ENCODE measurements at regions not wholly inside any gene's neighbourhood (a gene's known extent, or its start where the extent isn't known, plus 50 kb on each side); places are given as distances from the start of the nearest gene placed in this dataset.

DNA sequence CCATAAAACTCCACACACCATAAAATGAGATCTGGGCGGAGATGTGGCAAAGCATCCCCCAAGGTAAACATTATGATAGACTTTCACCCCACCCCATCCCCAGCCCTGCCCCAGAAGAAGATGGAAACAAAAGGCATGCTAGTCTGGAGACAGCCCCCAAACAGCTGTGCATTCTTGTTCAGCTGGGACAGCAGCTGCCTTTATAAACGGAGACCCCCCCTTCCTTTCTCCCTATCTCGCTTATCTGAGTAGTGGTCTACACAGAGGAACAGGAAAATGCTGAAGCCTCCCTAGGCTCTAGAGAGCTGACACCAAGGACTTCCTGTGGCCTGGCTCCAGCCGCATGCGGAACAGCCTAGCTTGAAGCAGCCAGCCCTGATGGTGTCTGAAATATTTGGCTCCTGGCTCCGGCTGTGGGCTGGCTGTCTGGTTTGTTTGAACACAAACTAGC lies 190.3 kb upstream of the ANKFN1 start:
- DNase-seq (ENCODE audit: low read depth) = no peak
- TF ChIP-seq, protein P1, sequence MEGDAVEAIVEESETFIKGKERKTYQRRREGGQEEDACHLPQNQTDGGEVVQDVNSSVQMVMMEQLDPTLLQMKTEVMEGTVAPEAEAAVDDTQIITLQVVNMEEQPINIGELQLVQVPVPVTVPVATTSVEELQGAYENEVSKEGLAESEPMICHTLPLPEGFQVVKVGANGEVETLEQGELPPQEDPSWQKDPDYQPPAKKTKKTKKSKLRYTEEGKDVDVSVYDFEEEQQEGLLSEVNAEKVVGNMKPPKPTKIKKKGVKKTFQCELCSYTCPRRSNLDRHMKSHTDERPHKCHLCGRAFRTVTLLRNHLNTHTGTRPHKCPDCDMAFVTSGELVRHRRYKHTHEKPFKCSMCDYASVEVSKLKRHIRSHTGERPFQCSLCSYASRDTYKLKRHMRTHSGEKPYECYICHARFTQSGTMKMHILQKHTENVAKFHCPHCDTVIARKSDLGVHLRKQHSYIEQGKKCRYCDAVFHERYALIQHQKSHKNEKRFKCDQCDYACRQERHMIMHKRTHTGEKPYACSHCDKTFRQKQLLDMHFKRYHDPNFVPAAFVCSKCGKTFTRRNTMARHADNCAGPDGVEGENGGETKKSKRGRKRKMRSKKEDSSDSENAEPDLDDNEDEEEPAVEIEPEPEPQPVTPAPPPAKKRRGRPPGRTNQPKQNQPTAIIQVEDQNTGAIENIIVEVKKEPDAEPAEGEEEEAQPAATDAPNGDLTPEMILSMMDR (IDR thresholded peaks at IDR 0.05; ENCODE audit: low read depth, low read length, missing control alignments) = no peak
- in situ Hi-C loops (cut with HindIII; ENCODE audit: low sequenced_read_pairs) = no loop called here
- no peak overlapping the region for H3K4me3 ChIP-seq (ENCODE audit: low read depth, low read length)

- in situ Hi-C loops (cut with HindIII; ENCODE audit: low sequenced_read_pairs) = no loop called here
- TF ChIP-seq, protein P1 (IDR thresholded peaks at IDR 0.05; ENCODE audit: low read depth, low read length, missing control alignments) = no peak
- no peak for DNase-seq (ENCODE audit: low read depth)
- H3K4me3 ChIP-seq (ENCODE audit: low read depth, low read length) = no peak overlapping the region
These were observed 189.1 kb upstream of the ANKFN1 start for GRCh38 chr17:55964191-55964590.

- in situ Hi-C loops (cut with HindIII; ENCODE audit: low sequenced_read_pairs) = no loop called here
- no peak for DNase-seq (ENCODE audit: low read depth)
- TF ChIP-seq, protein P1 (IDR thresholded peaks at IDR 0.05; ENCODE audit: low read depth, low read length, missing control alignments) = no peak
- H3K4me3 ChIP-seq (ENCODE audit: low read depth, low read length) = no peak overlapping the region
These were observed 188.2 kb upstream of the ANKFN1 start for GRCh38 chr17:55965051-55965450.

GRCh38 chr17:55969562-55970324 lies 183.5 kb upstream of the ANKFN1 start:
- no peak overlapping the region for H3K4me3 ChIP-seq (ENCODE audit: low read depth, low read length)
- in situ Hi-C loops (cut with HindIII; ENCODE audit: low sequenced_read_pairs) = no loop called here
- TF ChIP-seq, protein P1 (IDR thresholded peaks at IDR 0.05; ENCODE audit: low read depth, low read length, missing control alignments) = no peak
- no peak for DNase-seq (ENCODE audit: low read depth)

- no peak overlapping the region for H3K4me3 ChIP-seq (ENCODE audit: low read depth, low read length)
- TF ChIP-seq, protein P1 (IDR thresholded peaks at IDR 0.05; ENCODE audit: low read depth, low read length, missing control alignments) = no peak
- in situ Hi-C loops (cut with HindIII; ENCODE audit: low sequenced_read_pairs) = no loop called here
- no peak for DNase-seq (ENCODE audit: low read depth)
These were observed 174.7 kb upstream of the ANKFN1 start for GRCh38 chr17:55978578-55978977.

GRCh38 chr17:55983096-55983495 lies 170.2 kb upstream of the ANKFN1 start:
- H3K4me3 ChIP-seq (ENCODE audit: low read depth, low read length) = no peak overlapping the region
- no peak for DNase-seq (ENCODE audit: low read depth)
- in situ Hi-C loops (cut with HindIII; ENCODE audit: low sequenced_read_pairs) = no loop called here
- TF ChIP-seq, protein P1 (IDR thresholded peaks at IDR 0.05; ENCODE audit: low read depth, low read length, missing control alignments) = no peak
